Gastrocnemius medialis (tissue), 4 donors: ENCODE measurements at regions not wholly inside any gene's neighbourhood (a gene's known extent, or its start where the extent isn't known, plus 50 kb on each side); places are given as distances from the start of the nearest gene placed in this dataset.

Source experiments
- ATAC-seq, 2 donors: fragments of 150-250 bp; one replicate each; pipeline ENCODE4 v1.9.1; 2016
- DNase-seq, 2 donors: peaks; one replicate each; pipeline ENCODE4 v3.0.0-alpha.2; 2019
- H3K27ac ChIP-seq, 4 donors: fragments of 200-600 bp; sonication (generic); 1 replicate in 1 of 4; 2 replicates in 3 of 4; pipeline ENCODE4 v1.5.1; 2016 to 2018; ENCODE audit warnings: mild to moderate bottlenecking in 2 of 4, moderate library complexity in 1 of 4
- H3K27me3 ChIP-seq, 3 donors: fragments of 200-600 bp; sonication (generic) in 2 of 3; 1 replicate in 1 of 3; 2 replicates in 2 of 3; pipeline versions ENCODE4 v1.5.1 to v1.6.0; 2016 to 2019; ENCODE audit warnings: mild to moderate bottlenecking in 1 of 3, moderate library complexity in 1 of 3
- H3K36me3 ChIP-seq, 2 donors: fragments of 200-600 bp; sonication (generic) in 1 of 2; one replicate each; pipeline ENCODE4 v1.5.1; 2017 to 2018
- H3K4me1 ChIP-seq, 2 donors: fragments of 200-600 bp; sonication (generic) in 1 of 2; one replicate each; pipeline ENCODE4 v1.5.1; 2016 to 2017; ENCODE audit warnings: mild to moderate bottlenecking in 2 of 2
- H3K4me3 ChIP-seq, 4 donors: fragments of 200-600 bp; sonication (generic) in 3 of 4; 1 replicate in 1 of 4; 2 replicates in 3 of 4; pipeline ENCODE4 v1.5.1; 2016 to 2019; ENCODE audit warnings: mild to moderate bottlenecking in 2 of 4
- H3K9me3 ChIP-seq, 3 donors: fragments of 200-600 bp; sonication (generic) in 2 of 3; 1 replicate in 1 of 3; 2 replicates in 2 of 3; pipeline ENCODE4 v1.5.1; 2016 to 2019
- POLR2A ChIP-seq, 2 donors: fragments of 450-650 bp; IDR thresholded peaks; one replicate each; pipeline ENCODE4 v1.6.1; 2017; ENCODE audit warnings: antibody characterized with exemption in 2 of 2, mild to moderate bottlenecking in 2 of 2, moderate library complexity in 2 of 2
- in situ Hi-C, 4 donors: fragments of 200-750 bp; cut with MboI; loops; one replicate each; pipeline versions ENCODE4 v1.15.0 to v1.8.0; 2017; ENCODE audit warnings: low sequenced_read_pairs in 4 of 4
- intact Hi-C: fragments of 100-400 bp; cut with DNase I; formaldehyde crosslinking; loops from one replicate; pipeline ENCODE4 v1.15.1; 2023; ENCODE audit warnings: low total_unique reads
- TF ChIP-seq, protein P1 (sequence below), 5 experiments: fragments of 450-650 bp in 3 of 5; fragments of 200-600 bp in 2 of 5; sonication (generic) in 2 of 5; IDR thresholded peaks in 4 of 5; conservative IDR thresholded peaks in 1 of 5; 1 replicate in 4 of 5; 2 replicates in 1 of 5; pipeline ENCODE4 v1.5.1; 2016 to 2019; ENCODE audit warnings: antibody characterized with exemption in 5 of 5, mild to moderate bottlenecking in 3 of 5, moderate library complexity in 3 of 5

DNA sequence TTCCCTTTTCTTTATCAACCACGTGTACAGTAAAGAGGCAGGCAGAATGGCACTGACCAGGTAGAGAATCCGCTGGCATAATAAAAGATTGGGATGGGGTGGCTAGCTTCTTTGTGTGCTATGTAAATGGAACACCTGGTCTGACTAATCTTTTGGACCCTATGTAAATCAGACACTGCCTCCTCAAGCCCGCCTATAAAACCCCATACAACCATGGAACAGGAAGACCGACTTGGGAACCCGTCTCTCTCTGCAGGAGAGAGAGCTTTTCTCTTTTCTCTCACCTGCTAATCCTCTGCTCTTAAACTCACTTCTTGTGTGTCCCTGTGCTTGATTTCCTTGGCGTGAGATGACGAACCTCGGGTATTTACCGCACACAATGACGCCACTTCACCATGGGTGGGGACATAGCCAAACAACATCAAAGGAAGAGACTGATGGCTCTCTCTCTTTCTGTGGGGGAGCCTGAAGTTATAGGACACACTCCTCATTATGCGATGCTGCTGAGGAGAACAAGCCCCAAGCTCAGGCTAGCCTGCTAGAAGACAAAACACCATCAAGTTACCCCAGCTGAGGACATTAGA is 94.2 kb downstream of the ARL5B start:
- no peaks in the 10 kb centered on the region for H3K4me1 ChIP-seq
- intact Hi-C loops (no loop called here), in situ Hi-C loops (no loop called here)
- H3K9me3 ChIP-seq, result no peaks in the 10 kb centered on the region
- TF ChIP-seq, protein P1, sequence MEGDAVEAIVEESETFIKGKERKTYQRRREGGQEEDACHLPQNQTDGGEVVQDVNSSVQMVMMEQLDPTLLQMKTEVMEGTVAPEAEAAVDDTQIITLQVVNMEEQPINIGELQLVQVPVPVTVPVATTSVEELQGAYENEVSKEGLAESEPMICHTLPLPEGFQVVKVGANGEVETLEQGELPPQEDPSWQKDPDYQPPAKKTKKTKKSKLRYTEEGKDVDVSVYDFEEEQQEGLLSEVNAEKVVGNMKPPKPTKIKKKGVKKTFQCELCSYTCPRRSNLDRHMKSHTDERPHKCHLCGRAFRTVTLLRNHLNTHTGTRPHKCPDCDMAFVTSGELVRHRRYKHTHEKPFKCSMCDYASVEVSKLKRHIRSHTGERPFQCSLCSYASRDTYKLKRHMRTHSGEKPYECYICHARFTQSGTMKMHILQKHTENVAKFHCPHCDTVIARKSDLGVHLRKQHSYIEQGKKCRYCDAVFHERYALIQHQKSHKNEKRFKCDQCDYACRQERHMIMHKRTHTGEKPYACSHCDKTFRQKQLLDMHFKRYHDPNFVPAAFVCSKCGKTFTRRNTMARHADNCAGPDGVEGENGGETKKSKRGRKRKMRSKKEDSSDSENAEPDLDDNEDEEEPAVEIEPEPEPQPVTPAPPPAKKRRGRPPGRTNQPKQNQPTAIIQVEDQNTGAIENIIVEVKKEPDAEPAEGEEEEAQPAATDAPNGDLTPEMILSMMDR (IDR thresholded peaks at IDR 0.05 in 4 of 5, conservative IDR thresholded peaks at IDR 0.05 in 1 of 5), result no peak
- no peak for TF ChIP-seq POLR2A (IDR thresholded peaks at IDR 0.05)
- H3K27ac ChIP-seq, result no peak overlapping the region
- H3K36me3 ChIP-seq, result no peaks in the 10 kb centered on the region
- H3K4me3 ChIP-seq, result no peak overlapping the region
- DNase-seq (no peak), ATAC-seq (no peak)
- H3K27me3 ChIP-seq, result no peaks in the 10 kb centered on the region

- H3K4me1 ChIP-seq, result no peaks in the 10 kb centered on the region
- no peak for ATAC-seq
- no peak for TF ChIP-seq POLR2A (IDR thresholded peaks at IDR 0.05)
- TF ChIP-seq, protein P1 (IDR thresholded peaks at IDR 0.05 in 4 of 5, conservative IDR thresholded peaks at IDR 0.05 in 1 of 5), result no peak
- H3K27ac ChIP-seq, result no peak overlapping the region
- H3K4me3 ChIP-seq, result no peak overlapping the region
- in situ Hi-C loops (no loop called here), intact Hi-C loops (no loop called here)
- DNase-seq, result no peak
- H3K9me3 ChIP-seq, result no peaks in the 10 kb centered on the region
- no peaks in the 10 kb centered on the region for H3K27me3 ChIP-seq
- H3K36me3 ChIP-seq, result no peaks in the 10 kb centered on the region
Observed at GRCh38 chr10:18759575-18759974, 100.3 kb downstream of the ARL5B start.

DNA sequence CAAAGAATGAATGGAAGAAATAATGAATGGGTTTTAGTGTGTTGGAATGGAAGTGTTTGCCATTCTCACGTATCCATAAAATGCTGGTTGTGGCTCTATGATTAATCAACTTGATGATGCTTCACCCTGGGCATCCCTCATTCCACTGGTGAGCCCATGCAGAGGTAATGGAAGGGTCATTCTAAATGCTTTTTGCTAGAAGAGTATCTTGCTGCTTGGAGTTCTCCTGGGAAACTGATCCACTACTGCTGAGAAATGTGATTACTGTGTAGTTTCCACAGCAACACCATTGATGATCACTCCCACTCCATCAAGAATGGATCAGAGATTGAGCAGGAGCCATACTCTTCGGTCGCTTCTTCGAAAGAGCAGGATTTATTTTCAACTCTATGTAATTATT is 101.6 kb downstream of the ARL5B start:
- Histone ChIP-seq H3K36me3 (no peaks in the 10 kb centered on the region), H3K4me3 (no peak overlapping the region), H3K27ac (no peak overlapping the region), H3K9me3 (no peaks in the 10 kb centered on the region), H3K27me3 (no peaks in the 10 kb centered on the region), H3K4me1 (no peaks in the 10 kb centered on the region)
- no peak for DNase-seq
- intact Hi-C loops (no loop called here), in situ Hi-C loops (no loop called here)
- no peak for ATAC-seq
- TF ChIP-seq, protein P1 (IDR thresholded peaks at IDR 0.05 in 4 of 5, conservative IDR thresholded peaks at IDR 0.05 in 1 of 5), result no peak
- TF ChIP-seq POLR2A (IDR thresholded peaks at IDR 0.05), result no peak

GRCh38 chr10:18767981-18768380 is 108.8 kb downstream of the ARL5B start:
- in situ Hi-C loops (no loop called here), intact Hi-C loops (no loop called here)
- Histone ChIP-seq H3K27ac (no peak overlapping the region), H3K9me3 (no peaks in the 10 kb centered on the region), H3K27me3 (no peaks in the 10 kb centered on the region), H3K4me1 (no peaks in the 10 kb centered on the region), H3K36me3 (no peaks in the 10 kb centered on the region), H3K4me3 (no peak overlapping the region)
- DNase-seq, result no peak
- TF ChIP-seq, protein P1 (IDR thresholded peaks at IDR 0.05 in 4 of 5, conservative IDR thresholded peaks at IDR 0.05 in 1 of 5), result no peak
- TF ChIP-seq POLR2A (IDR thresholded peaks at IDR 0.05), result no peak
- no peak for ATAC-seq

DNA sequence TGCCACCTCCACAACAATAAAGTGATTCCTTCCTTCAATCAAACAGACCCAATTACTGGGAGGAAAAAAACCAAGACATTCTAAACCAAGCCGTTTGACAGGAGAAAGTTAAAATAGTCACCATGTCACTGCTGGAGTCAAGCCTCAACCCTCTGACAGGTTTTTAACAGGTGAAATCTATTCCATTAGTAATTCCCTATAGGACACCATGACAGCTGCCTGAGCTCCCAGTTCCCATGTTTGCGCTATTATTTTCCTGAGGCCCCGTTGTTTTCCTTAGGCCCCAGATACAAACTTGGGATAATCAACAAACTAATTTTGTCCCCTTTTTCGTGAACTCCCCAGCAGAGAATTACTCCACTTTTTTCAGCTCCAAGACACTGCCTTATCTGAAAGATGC is 113.9 kb downstream of the ARL5B start:
- ATAC-seq (no peak), DNase-seq (no peak)
- TF ChIP-seq POLR2A (IDR thresholded peaks at IDR 0.05), result no peak
- TF ChIP-seq, protein P1 (IDR thresholded peaks at IDR 0.05 in 4 of 5, conservative IDR thresholded peaks at IDR 0.05 in 1 of 5), result no peak
- intact Hi-C loops (no loop called here), in situ Hi-C loops (no loop called here)
- Histone ChIP-seq H3K27me3 (no peaks in the 10 kb centered on the region), H3K9me3 (no peaks in the 10 kb centered on the region), H3K4me3 (no peak overlapping the region), H3K36me3 (no peaks in the 10 kb centered on the region), H3K27ac (no peak overlapping the region), H3K4me1 (no peaks in the 10 kb centered on the region)
